HCT116 (cell line): ENCODE measurements at regions not wholly inside any gene's neighbourhood (a gene's known extent, or its start where the extent isn't known, plus 50 kb on each side); places are given as distances from the start of the nearest gene placed in this dataset.

Source experiments
- ATAC-seq: fragments of 200-7000 bp; cut with Tn5 transposase; 2 replicates; pipeline ENCODE4 v1.9.1; 2020; ENCODE audit warnings: mild to moderate bottlenecking, moderate library complexity
- BruUV-seq: library from RNA; stranded (reverse); fragments of 400-500 nt; replicated peaks from 2 replicates; lab custom pipeline; 2021; lab: Mats Ljungman, UMichigan
- CTCF ChIA-PET: fragments of 300-600 bp; sonication (Branson Sonifier 250); formaldehyde crosslinking; loops from one replicate; lab custom pipeline; 2021; ENCODE audit warnings: antibody characterized with exemption; lab: Charles Lee
- POLR2A ChIA-PET: fragments of 300-600, 350-600 bp; sonication (Branson Sonifier 250); formaldehyde crosslinking; loops from one replicate; lab custom pipeline; 2021; ENCODE audit warnings: antibody characterized with exemption; lab: Charles Lee
- RAD21 ChIA-PET, 2 experiments: fragments of 300-600 bp; sonication (Branson Sonifier 250); formaldehyde crosslinking; loops; one replicate each; lab custom pipeline; 2023; ENCODE audit warnings: low total read pairs in 2 of 2; ENCODE audit not compliant: uncharacterized antibody in 2 of 2, unreplicated experiment in 2 of 2, low non-redundant PET in 1 of 2; lab: Charles Lee
- DNase-seq: peaks from one replicate; pipeline ENCODE4 v3.0.0-alpha.2; 2010; ENCODE audit warnings: low read depth, low spot score
- H2AFZ ChIP-seq: fragments of 200-600 bp; shearing (Covaris generic), sonication (generic); 2 replicates; pipeline ENCODE4 v1.6.1; 2017; ENCODE audit warnings: low read depth, mixed run types, mixed read lengths, antibody characterized with exemption, low read length; ENCODE audit not compliant: poor library complexity, severe bottlenecking
- H3K27ac ChIP-seq: 2 replicates; pipeline ENCODE4 v1.5.1; 2012; ENCODE audit warnings: low read depth, low read length
- H3K27me3 ChIP-seq: fragments of 200-600 bp; sonication (generic); 2 replicates; pipeline ENCODE4 v1.6.1; 2016; ENCODE audit warnings: mixed run types, low read length, mixed read lengths; ENCODE audit not compliant: insufficient read depth
- H3K36me3 ChIP-seq, 2 experiments: fragments of 200-500 bp in 1 of 2; fragments of 200-600 bp in 1 of 2; sonication (Bioruptor generic) in 1 of 2; sonication (generic) in 1 of 2; 2 replicates each; pipeline versions ENCODE4 v1.5.1 to v1.6.1; 2014 to 2016; ENCODE audit warnings: low read length in 2 of 2, inconsistent platforms in 1 of 2, mixed read lengths in 1 of 2, mixed run types in 1 of 2; ENCODE audit not compliant: insufficient read depth in 2 of 2, control insufficient read depth in 1 of 2
- H3K4me1 ChIP-seq, 2 experiments: fragments of 200-600 bp in 1 of 2; sonication (generic) in 1 of 2; 2 replicates each; pipeline versions ENCODE4 v1.5.1 to v1.6.1; 2012 to 2017; ENCODE audit warnings: low read length in 2 of 2, inconsistent platforms in 1 of 2, mild to moderate bottlenecking in 1 of 2, mixed read lengths in 1 of 2, mixed run types in 1 of 2, moderate library complexity in 1 of 2; ENCODE audit not compliant: insufficient read depth in 2 of 2, control insufficient read depth in 1 of 2
- H3K4me2 ChIP-seq: fragments of 200-600 bp; sonication (generic); 2 replicates; pipeline ENCODE4 v1.6.1; 2017; ENCODE audit warnings: mixed run types, low read length, mixed read lengths
- H3K4me3 ChIP-seq, 2 experiments: fragments of 200-600 bp in 1 of 2; sonication (generic) in 1 of 2; replicated peaks in 1 of 2; 2 replicates each; pipeline ENCODE4 v1.5.1; 2011 to 2016; ENCODE audit warnings: low read length in 2 of 2, control low read depth in 1 of 2, low read depth in 1 of 2, mild to moderate bottlenecking in 1 of 2, mixed read lengths in 1 of 2, mixed run types in 1 of 2
- H3K79me2 ChIP-seq: fragments of 200-600 bp; sonication (generic); 2 replicates; pipeline ENCODE4 v1.6.1; 2017; ENCODE audit warnings: mild to moderate bottlenecking, mixed run types, low read length, moderate library complexity, mixed read lengths; ENCODE audit not compliant: insufficient read depth
- H3K9ac ChIP-seq: fragments of 200-600 bp; sonication (generic); 2 replicates; pipeline ENCODE4 v1.6.1; 2016; ENCODE audit warnings: low read length, mixed read lengths
- H3K9me2 ChIP-seq: fragments of 200-600 bp; sonication (generic), shearing (Covaris generic); 2 replicates; pipeline ENCODE4 v1.6.1; 2017; ENCODE audit warnings: mixed run types, mild to moderate bottlenecking, moderate library complexity; ENCODE audit not compliant: insufficient read depth
- H3K9me3 ChIP-seq, 2 experiments: fragments of 200-500 bp in 1 of 2; fragments of 200-600 bp in 1 of 2; sonication (Bioruptor generic) in 1 of 2; sonication (generic) in 1 of 2; 2 replicates each; pipeline ENCODE4 v1.6.1; 2014 to 2017; ENCODE audit warnings: low read length in 2 of 2, mixed read lengths in 2 of 2, inconsistent platforms in 1 of 2, low read depth in 1 of 2, mild to moderate bottlenecking in 1 of 2, mixed run types in 1 of 2, moderate library complexity in 1 of 2; ENCODE audit not compliant: control insufficient read depth in 1 of 2, insufficient read depth in 1 of 2
- H4K20me1 ChIP-seq: fragments of 200-600 bp; sonication (generic), shearing (Covaris generic); 2 replicates; pipeline ENCODE4 v1.6.1; 2017; ENCODE audit warnings: mixed run types, mild to moderate bottlenecking, moderate library complexity; ENCODE audit not compliant: insufficient read depth
- ATF3 ChIP-seq: IDR thresholded peaks from 2 replicates; pipeline ENCODE4 v1.6.1; 2012
- CBX3 ChIP-seq: IDR thresholded peaks from 2 replicates; pipeline ENCODE4 v1.6.1; 2012; ENCODE audit warnings: low read depth
- CTCF ChIP-seq, 3 experiments: fragments of 200-600 bp in 1 of 3; sonication (generic) in 1 of 3; IDR thresholded peaks in 2 of 3; conservative IDR thresholded peaks in 1 of 3; 2 replicates each; pipeline ENCODE4 v1.5.1; 2012 to 2017; ENCODE audit warnings: low read depth in 2 of 3, low read length in 2 of 3, antibody characterized with exemption in 1 of 3, borderline replicate concordance in 1 of 3, control low read depth in 1 of 3, mild to moderate bottlenecking in 1 of 3, mixed read lengths in 1 of 3, mixed run types in 1 of 3, moderate library complexity in 1 of 3; ENCODE audit not compliant: insufficient read depth in 1 of 3
- EGR1 ChIP-seq: IDR thresholded peaks from 2 replicates; pipeline ENCODE4 v1.6.1; 2012; ENCODE audit warnings: low read depth
- ELF1 ChIP-seq: IDR thresholded peaks from 2 replicates; pipeline ENCODE4 v1.6.1; 2012; ENCODE audit warnings: low read depth, borderline replicate concordance
- EZH2 ChIP-seq: fragments of 200-600 bp; sonication (generic); IDR thresholded peaks from 2 replicates; pipeline ENCODE4 v1.6.1; 2017; ENCODE audit warnings: antibody characterized with exemption, mixed run types
- EZH2phosphoT487 ChIP-seq: fragments of 200-600 bp; IDR thresholded peaks from 2 replicates; pipeline ENCODE4 v1.6.1; 2018; ENCODE audit warnings: antibody characterized with exemption, borderline replicate concordance
- FOSL1 ChIP-seq: IDR thresholded peaks from 2 replicates; pipeline ENCODE4 v1.6.1; 2012; ENCODE audit warnings: low read depth
- JUND ChIP-seq: IDR thresholded peaks from 2 replicates; pipeline ENCODE4 v1.6.1; 2012
- MAX ChIP-seq: IDR thresholded peaks from 2 replicates; pipeline ENCODE4 v1.6.1; 2012
- POLR2A ChIP-seq: IDR thresholded peaks from 2 replicates; pipeline ENCODE4 v1.7.0; 2011; ENCODE audit warnings: borderline replicate concordance; ENCODE audit not compliant: insufficient read depth, insufficient read length; ENCODE audit errors: extremely low read depth
- POLR2AphosphoS5 ChIP-seq: IDR thresholded peaks from 2 replicates; pipeline ENCODE4 v1.6.1; 2011; ENCODE audit warnings: mild to moderate bottlenecking, low read depth, low read length, moderate library complexity
- RAD21 ChIP-seq: IDR thresholded peaks from 2 replicates; pipeline ENCODE4 v1.6.1; 2012; ENCODE audit warnings: low read depth, mild to moderate bottlenecking
- REST ChIP-seq: IDR thresholded peaks from 2 replicates; pipeline ENCODE4 v1.6.1; 2012; ENCODE audit warnings: low read depth
- SIN3A ChIP-seq: IDR thresholded peaks from 2 replicates; pipeline ENCODE4 v1.6.1; 2012; ENCODE audit warnings: low read depth
- SP1 ChIP-seq: IDR thresholded peaks from 2 replicates; pipeline ENCODE4 v1.6.1; 2012; ENCODE audit warnings: low read depth
- SRF ChIP-seq: IDR thresholded peaks from 2 replicates; pipeline ENCODE4 v1.6.1; 2012; ENCODE audit warnings: low read depth
- TCF7L2 ChIP-seq: IDR thresholded peaks from 2 replicates; pipeline ENCODE4 v1.7.0; 2011; ENCODE audit warnings: borderline replicate concordance, inconsistent platforms; ENCODE audit not compliant: insufficient read depth, insufficient read length; ENCODE audit errors: extremely low read depth
- ZFX ChIP-seq: fragments of 450-650 bp; IDR thresholded peaks from 2 replicates; pipeline ENCODE4 v1.6.1; 2017
- ZNF274 ChIP-seq: fragments of 200-500 bp; sonication (Bioruptor generic); IDR thresholded peaks from 2 replicates; pipeline ENCODE4 v1.6.1; 2014; ENCODE audit warnings: mild to moderate bottlenecking, low read depth, low read length, inconsistent platforms
- intact Hi-C: fragments of 100-400 bp; cut with micrococcal nuclease; formaldehyde crosslinking; loops from 2 replicates; pipeline ENCODE4 v1.10.0; 2022

- H3K9ac ChIP-seq, result no peak overlapping the region
- H3K27me3 ChIP-seq, result no peaks in the 10 kb centered on the region
- no peaks in the 10 kb centered on the region for H3K9me2 ChIP-seq
- no peak overlapping the region for H2AFZ ChIP-seq
- no peak overlapping the region for H3K4me3 ChIP-seq
- ChIA-PET RAD21 (no interaction called here), POLR2A (no interaction called here)
- H3K27ac ChIP-seq, result no peak overlapping the region
- no TSS peak for BruUV-seq
- H3K36me3 ChIP-seq, result no peaks in the 10 kb centered on the region
- H3K9me3 ChIP-seq, result no peaks in the 10 kb centered on the region
- ATAC-seq, result no peak
- no peaks in the 10 kb centered on the region for H4K20me1 ChIP-seq
- H3K4me1 ChIP-seq, result no peaks in the 10 kb centered on the region
- H3K79me2 ChIP-seq, result no peaks in the 10 kb centered on the region
- no peak for TF ChIP-seq SP1
- TF ChIP-seq ATF3, result no peak
- no peak for TF ChIP-seq ZNF274
- TF ChIP-seq POLR2A, result no peak
- TF ChIP-seq EZH2, result no peak
- no peak for TF ChIP-seq SRF
- no peak for TF ChIP-seq SIN3A
- TF ChIP-seq EZH2phosphoT487, result no peak
- TF ChIP-seq FOSL1, result no peak
- no peak for TF ChIP-seq MAX
- no peak for TF ChIP-seq TCF7L2
- TF ChIP-seq ZFX, result no peak
- no peak for TF ChIP-seq JUND
- TF ChIP-seq ELF1, result no peak
- TF ChIP-seq RAD21, result no peak
- no peak for TF ChIP-seq EGR1
- TF ChIP-seq, all 23 proteins: peak for 0
- intact Hi-C loops, result no loop called here
- CTCF ChIA-PET, result no interaction called here
- no peak for DNase-seq
- H3K4me2 ChIP-seq, result no peak overlapping the region
These were observed 83.5 kb downstream of the TTC6 start for GRCh38 chr14:37678916-37679315.

GRCh38 chr14:37681486-37681885, 86.1 kb downstream of the TTC6 start:
- no peak for ATAC-seq
- no peaks in the 10 kb centered on the region for H3K79me2 ChIP-seq
- no peaks in the 10 kb centered on the region for H3K9me3 ChIP-seq
- intact Hi-C loops, result no loop called here
- H3K27me3 ChIP-seq, result no peaks in the 10 kb centered on the region
- no peaks in the 10 kb centered on the region for H4K20me1 ChIP-seq
- H3K9me2 ChIP-seq, result no peaks in the 10 kb centered on the region
- ChIA-PET CTCF (no interaction called here), RAD21 (no interaction called here), POLR2A (no interaction called here)
- H2AFZ ChIP-seq, result no peak overlapping the region
- no peak overlapping the region for H3K27ac ChIP-seq
- no peaks in the 10 kb centered on the region for H3K36me3 ChIP-seq
- DNase-seq, result no peak
- BruUV-seq, result no TSS peak
- H3K4me1 ChIP-seq, result no peaks in the 10 kb centered on the region
- no peak overlapping the region for H3K4me3 ChIP-seq
- no peak overlapping the region for H3K9ac ChIP-seq
- H3K4me2 ChIP-seq, result no peak overlapping the region
- no peak for TF ChIP-seq CTCF (IDR thresholded peaks at IDR 0.05 in 2 of 3, conservative IDR thresholded peaks at IDR 0.05 in 1 of 3; ENCODE audit: borderline replicate concordance in 1 of 3, insufficient read depth in 1 of 3, low read depth in 2 of 3, low read length in 2 of 3)
- TF ChIP-seq CBX3, result no peak
- no peak for TF ChIP-seq SP1
- no peak for TF ChIP-seq REST
- no peak for TF ChIP-seq ZFX
- TF ChIP-seq POLR2AphosphoS5, result no peak
- no peak for TF ChIP-seq ZNF274
- no peak for TF ChIP-seq ELF1
